ENCODE measurements at regions not wholly inside any gene's neighbourhood (a gene's known extent, or its start where the extent isn't known, plus 50 kb on each side); places are given as distances from the start of the nearest gene placed in this dataset.

- Histone ChIP-seq H3K27ac (ENCODE audit: low read length) (no peak overlapping the region), H3K9me3 (ENCODE audit: control insufficient read depth, insufficient read depth, low read depth, low read length) (no peaks in the 10 kb centered on the region), H3K4me3 (ENCODE audit: low read depth in 2 of 2, low read length in 2 of 2) (no peak overlapping the region), H3K36me3 (ENCODE audit: control insufficient read depth, insufficient read depth, low read length) (no peaks in the 10 kb centered on the region), H3K27me3 (ENCODE audit: control insufficient read depth, insufficient read depth, low read length) (0 out of 2 replicates have a peak, but pooled peaks cover 2% of the 10 kb centered on the region), H3K4me1 (ENCODE audit: control insufficient read depth, insufficient read depth, low read length) (no peaks in the 10 kb centered on the region)
- CTCF ChIA-PET: no interaction called here
- in situ Hi-C loops (cut with HindIII; ENCODE audit: low pct_unique_long_range_greater_than_20kb, low sequenced_read_pairs): no loop called here
- DNase-seq (ENCODE audit: low read depth, low spot score) (no peak), ATAC-seq (no peak)
- POLR2A ChIA-PET: no interaction called here
- intact Hi-C loops (cut with micrococcal nuclease; ENCODE audit: unreplicated experiment): no loop called here
- TF ChIP-seq POLR2AphosphoS5 (IDR thresholded peaks at IDR 0.05; ENCODE audit: low read depth, low read length) (no peak), SIN3A (IDR thresholded peaks at IDR 0.05; ENCODE audit: borderline replicate concordance, insufficient read depth, low read depth, low read length) (no peak), TCF7L2 (IDR thresholded peaks at IDR 0.05; ENCODE audit: low read depth, low read length) (no peak), REST (IDR thresholded peaks at IDR 0.05; ENCODE audit: insufficient read depth in 1 of 2, low read depth in 2 of 2, low read length in 1 of 2) (no peak), CTCF (IDR thresholded peaks at IDR 0.05) (no peak)
- BruUV-seq (replicated peaks): no TSS peak
These were observed 456.6 kb downstream of the RPS6KC1 start for GRCh38 chr1:213507472-213508223.

GRCh38 chr1:213511173-213511572 lies 460.1 kb downstream of the RPS6KC1 start:
- ATAC-seq: no peak
- BruUV-seq (replicated peaks): no TSS peak
- Histone ChIP-seq H3K4me3 (ENCODE audit: low read depth in 2 of 2, low read length in 2 of 2) (no peak overlapping the region), H3K27me3 (ENCODE audit: control insufficient read depth, insufficient read depth, low read length) (0 out of 2 replicates have a peak, but pooled peaks cover 2% of the 10 kb centered on the region), H3K36me3 (ENCODE audit: control insufficient read depth, insufficient read depth, low read length) (no peaks in the 10 kb centered on the region), H3K4me1 (ENCODE audit: control insufficient read depth, insufficient read depth, low read length) (no peaks in the 10 kb centered on the region), H3K27ac (ENCODE audit: low read length) (no peak overlapping the region), H3K9me3 (ENCODE audit: control insufficient read depth, insufficient read depth, low read depth, low read length) (no peaks in the 10 kb centered on the region)
- DNase-seq (ENCODE audit: low read depth, low spot score): no peak
- ChIA-PET CTCF (no interaction called here), POLR2A (no interaction called here)
- intact Hi-C loops (cut with micrococcal nuclease; ENCODE audit: unreplicated experiment) (no loop called here), in situ Hi-C loops (cut with HindIII; ENCODE audit: low pct_unique_long_range_greater_than_20kb, low sequenced_read_pairs) (no loop called here)
- TF ChIP-seq CTCF (IDR thresholded peaks at IDR 0.05) (no peak), SIN3A (IDR thresholded peaks at IDR 0.05; ENCODE audit: borderline replicate concordance, insufficient read depth, low read depth, low read length) (no peak), POLR2AphosphoS5 (IDR thresholded peaks at IDR 0.05; ENCODE audit: low read depth, low read length) (no peak), TCF7L2 (IDR thresholded peaks at IDR 0.05; ENCODE audit: low read depth, low read length) (no peak), REST (IDR thresholded peaks at IDR 0.05; ENCODE audit: insufficient read depth in 1 of 2, low read depth in 2 of 2, low read length in 1 of 2) (no peak)

Data from Panc1 (cell line).